HG03571 (cell line): ENCODE measurements at regions not wholly inside any gene's neighbourhood (a gene's known extent, or its start where the extent isn't known, plus 50 kb on each side); places are given as distances from the start of the nearest gene placed in this dataset.

Experiments
- ATAC-seq: cut with Tn5 transposase; IDR thresholded peaks from one replicate; pipeline ENCODE4 v1.9.1; 2021; ENCODE audit not compliant: unreplicated experiment

DNA sequence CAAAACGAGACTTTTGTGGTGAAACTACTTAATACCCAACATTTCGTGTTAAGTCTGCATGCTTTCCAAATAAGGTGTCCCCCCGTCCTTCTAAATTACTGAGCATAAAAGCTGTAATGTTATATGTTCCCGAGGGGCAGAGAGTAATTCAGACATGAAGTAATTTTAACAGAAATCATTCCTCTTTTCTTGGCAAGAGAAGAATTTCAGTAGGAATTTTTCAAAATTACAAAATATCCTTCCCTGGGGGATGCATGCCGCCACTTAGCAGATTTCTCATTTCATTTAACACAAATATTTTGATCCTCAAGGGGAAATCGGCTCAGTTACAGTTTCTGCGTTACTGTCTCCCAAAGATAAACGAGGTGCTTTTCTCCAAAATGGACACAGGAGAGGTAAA, 213.2 kb upstream of the RHOBTB1 start:
- no peak for ATAC-seq

DNA sequence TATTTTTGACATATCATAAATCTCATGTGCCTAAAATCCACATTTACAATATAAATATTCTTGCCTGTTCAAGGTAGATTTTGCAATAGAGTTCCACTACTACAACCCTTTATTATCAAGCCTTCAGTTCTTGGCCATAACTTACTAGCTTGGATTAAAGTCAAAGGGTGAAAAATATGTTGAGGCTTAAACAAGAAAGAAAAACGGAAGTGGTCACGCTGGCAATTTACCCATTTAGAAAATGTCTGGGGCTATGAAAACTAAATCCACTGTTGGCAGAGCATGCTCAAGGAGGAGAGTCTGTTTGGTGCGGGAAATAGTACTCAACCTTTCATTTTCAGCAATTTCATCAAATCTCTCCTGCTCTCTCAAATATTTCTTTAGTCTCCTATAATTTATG, 209.8 kb upstream of the RHOBTB1 start:
- ATAC-seq = no peak

- no peak for ATAC-seq
Measured at GRCh38 chr10:61151059-61151458, 207.1 kb upstream of the RHOBTB1 start.

DNA sequence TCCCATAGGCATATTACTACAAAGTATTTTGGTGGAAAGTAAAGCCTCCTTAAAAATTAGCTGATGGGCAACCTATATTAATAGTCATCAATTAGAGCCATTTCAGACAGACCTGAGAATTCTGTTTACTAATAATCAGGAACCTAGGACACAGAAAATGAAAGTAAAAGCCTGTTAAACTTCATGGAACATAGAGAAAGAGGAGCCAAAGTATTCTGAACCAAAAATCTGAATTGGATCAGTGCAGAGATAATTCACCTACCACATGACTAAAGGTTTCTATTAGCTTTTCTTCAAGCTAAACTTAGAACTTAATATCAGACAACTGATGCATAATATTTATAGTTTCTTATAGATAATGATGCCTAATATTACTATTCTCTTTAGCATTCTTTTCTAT, 204.5 kb upstream of the RHOBTB1 start:
- ATAC-seq = no peak

DNA sequence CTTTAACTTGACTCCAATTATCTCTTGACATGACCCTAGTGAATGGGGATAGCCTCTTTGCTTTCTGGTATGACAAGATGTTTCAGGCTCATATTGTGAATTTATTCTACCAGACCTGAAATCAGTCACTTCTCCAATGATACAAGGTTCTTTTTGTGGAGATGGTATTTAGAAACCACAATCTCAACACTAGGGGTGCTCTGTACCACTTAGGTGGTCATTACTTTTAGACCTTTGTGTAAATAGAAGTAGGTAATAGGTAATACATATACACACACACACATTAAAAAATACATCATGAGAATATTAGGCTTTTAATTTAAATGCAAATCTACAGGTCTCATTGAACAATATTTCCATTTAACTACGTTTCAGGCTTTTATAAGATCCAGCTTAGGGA, 199.0 kb upstream of the RHOBTB1 start:
- no peak for ATAC-seq

DNA sequence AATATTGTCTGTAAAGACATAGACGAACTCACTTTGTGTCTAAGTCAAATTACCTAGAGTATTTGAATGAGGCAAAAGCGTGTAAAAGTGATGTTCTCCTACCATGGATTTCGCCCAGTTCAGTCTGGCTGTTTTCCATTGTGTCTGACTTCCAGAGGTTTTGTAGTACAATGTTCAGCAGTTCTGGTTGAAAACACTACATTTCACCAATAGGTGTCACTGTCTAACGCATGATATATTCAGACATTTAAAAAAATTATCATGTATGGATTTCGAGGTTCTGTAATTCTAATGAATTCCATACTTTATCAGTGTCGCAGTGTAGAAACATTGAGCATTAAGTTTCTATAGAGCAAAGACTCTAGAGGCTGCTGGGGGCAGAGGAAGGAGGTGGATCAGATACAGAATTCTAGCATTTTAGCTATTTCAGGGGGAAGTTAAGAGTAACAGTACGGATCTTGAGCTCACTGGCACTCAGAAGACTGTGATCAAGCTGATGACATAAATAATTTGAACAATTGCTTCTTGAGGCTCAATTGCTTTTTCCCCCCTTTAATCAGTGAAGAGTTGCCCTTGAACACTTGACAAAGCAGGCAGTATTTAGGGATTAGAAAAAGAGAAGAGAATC, 196.9 kb upstream of the RHOBTB1 start:
- ATAC-seq = no peak

DNA sequence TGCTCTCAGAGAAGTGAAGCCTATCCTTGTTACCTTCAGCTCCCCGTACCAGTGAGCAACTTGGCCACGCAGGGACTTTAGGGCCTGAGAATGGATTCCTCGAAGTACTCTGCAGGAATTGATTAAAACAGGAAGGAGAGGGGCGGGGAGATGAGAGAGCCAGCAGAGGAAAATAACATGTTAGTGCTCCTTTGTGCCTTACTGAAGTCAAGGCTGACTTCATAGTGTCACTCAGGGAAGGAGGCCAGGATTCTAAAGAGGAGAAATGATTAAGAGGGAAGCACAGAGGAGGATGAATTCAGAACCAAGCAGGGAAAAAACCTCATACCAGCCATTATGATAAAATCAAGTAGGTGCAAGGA, 195.6 kb upstream of the RHOBTB1 start:
- ATAC-seq = no peak

- no peak for ATAC-seq
Measured at GRCh38 chr10:61138708-61139591, 195.0 kb upstream of the RHOBTB1 start.

DNA sequence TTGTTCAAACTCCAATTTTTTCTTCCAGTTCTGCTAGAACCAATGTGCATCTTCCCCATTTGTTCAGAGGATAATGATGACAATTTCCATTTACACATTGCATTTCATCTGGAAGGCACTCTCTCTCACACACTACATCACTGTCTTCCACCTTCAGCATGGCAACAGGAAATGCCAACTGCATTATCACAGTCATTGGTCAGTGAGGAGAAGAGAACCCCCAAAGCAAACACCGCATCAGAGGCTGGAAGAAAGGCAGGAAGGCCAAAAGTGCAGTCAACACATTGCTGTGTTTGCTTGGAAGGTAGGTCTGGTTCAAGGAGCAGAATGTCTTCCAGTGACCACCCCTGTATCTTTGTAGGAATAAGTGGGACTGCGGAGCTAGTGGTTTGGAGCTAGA, 192.2 kb upstream of the RHOBTB1 start:
- ATAC-seq = no peak

GRCh38 chr10:61135276-61135721, 191.3 kb upstream of the RHOBTB1 start:
- ATAC-seq = peak; percentile 90

DNA sequence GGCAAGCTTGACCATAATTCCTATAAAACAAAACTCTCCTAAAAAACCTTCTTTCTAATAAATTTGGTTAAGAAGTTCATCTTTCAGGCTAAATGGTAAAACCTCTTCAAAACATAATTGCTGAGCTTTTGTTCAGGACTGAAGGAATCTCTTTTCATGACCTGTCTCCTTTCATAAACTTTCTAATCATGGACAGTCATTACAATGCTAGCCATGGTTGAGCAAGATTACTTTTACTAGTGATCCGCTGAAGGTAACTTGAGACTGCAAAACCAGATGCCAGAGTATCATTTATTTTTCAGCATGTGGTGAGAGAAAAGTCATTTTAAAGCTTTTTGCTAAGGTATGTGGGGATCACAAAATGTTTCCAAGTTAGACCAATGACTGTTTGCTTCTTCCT, 186.4 kb upstream of the RHOBTB1 start:
- no peak for ATAC-seq

GRCh38 chr10:61128196-61128595, 184.2 kb upstream of the RHOBTB1 start:
- ATAC-seq = no peak

GRCh38 chr10:61125560-61126170, 181.7 kb upstream of the RHOBTB1 start:
- no peak for ATAC-seq

DNA sequence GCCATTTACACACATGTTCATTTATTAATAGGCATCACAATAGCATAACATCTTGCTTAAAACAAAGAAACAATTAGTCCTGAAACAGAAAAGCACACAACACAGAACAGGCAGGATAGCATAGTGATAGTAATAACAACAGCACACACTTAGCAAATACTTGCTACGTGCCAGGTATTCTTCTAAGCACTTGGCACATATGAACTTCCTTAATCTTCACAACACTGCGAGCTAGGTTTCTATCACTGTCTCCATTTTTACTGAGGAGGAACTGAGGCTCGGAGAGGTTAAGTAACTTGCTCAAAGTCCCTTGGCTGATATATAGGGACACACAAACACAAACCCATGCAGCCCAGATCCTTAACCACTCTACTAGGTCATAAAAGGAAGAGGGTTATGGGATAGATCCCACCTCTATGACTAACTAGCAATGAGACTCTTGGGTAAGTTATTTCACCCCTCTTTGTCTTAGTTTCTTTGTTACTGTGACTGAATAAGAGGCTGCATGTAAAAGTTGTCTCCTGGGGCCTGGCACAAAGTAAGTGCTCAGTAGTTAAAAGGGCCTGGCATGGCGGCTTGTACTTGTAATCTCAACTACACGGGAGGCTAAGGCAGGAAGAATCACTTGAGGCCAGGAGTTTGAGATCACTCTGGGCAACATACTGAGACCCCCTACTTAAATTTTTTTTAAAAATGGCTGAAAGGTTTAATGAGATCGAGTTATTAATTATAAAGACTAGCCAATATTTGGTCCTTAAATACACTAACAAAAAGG, 181.0 kb upstream of the RHOBTB1 start:
- no peak for ATAC-seq

GRCh38 chr10:61120805-61121204, 176.8 kb upstream of the RHOBTB1 start:
- peak; percentile 65 for ATAC-seq

DNA sequence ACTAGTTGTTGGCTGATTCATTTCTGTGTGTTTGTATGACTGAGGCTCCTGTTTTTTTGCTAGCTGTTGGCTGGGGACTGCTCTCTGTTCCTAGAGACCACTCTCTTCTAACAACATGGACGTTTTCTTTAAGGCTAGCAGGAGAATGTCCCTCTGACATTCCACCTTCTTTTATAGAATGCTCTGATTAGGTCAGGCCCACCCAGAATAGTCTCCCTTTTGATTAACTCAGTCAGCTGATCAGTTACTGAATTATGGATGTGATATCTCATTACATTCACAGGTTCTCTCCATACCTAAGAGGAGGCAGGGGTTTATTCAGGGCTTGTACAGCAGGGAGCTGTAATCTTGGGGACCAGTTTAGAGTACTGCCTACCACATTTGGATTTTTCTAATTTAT, 175.6 kb upstream of the RHOBTB1 start:
- no peak for ATAC-seq

GRCh38 chr10:61115897-61116296, 171.9 kb upstream of the RHOBTB1 start:
- ATAC-seq = no peak

DNA sequence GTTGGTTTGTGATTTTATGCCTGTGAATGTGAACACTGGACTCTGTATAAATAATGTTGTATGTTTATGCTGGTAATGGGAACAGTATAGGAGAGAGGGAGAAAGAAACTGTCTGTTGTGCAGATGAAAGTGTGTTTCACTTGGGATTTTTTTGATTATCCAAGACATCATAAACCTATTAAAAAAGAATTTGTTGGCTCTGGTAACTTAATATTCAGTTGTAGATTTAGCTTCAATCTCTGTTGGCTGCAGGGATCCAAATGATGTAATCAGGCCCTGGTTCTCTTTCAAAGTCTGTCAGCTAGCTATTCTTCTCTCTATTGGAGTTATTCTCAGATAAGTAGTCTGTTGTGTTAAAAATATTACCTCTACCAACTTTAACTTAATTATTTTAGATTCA, 168.8 kb upstream of the RHOBTB1 start:
- no peak for ATAC-seq

DNA sequence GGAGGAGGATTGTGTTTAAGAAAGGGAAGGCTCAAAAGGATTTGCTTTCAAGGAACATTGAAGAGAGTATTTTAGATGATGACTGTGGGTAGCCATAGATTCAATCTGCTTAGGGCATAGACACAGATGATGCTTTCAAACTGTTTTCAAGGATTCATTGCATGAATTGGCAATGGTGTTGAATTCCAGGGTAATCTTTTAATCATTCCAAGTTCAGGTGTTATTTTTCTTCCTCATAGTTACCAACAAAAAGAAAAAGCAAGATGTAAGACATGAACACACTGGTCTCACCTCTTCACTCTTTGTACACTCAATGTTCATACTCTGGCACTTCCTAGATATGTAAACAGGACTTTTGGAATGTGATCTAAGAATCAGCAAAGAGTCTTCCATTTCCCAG, 167.0 kb upstream of the RHOBTB1 start:
- ATAC-seq = no peak

- no peak for ATAC-seq
Measured at GRCh38 chr10:61110188-61110844, 166.3 kb upstream of the RHOBTB1 start.

- ATAC-seq = no peak
Measured at GRCh38 chr10:61108915-61109314, 164.9 kb upstream of the RHOBTB1 start.
